GM12891 (cell line): ENCODE measurements at regions not wholly inside any gene's neighbourhood (a gene's known extent, or its start where the extent isn't known, plus 50 kb on each side); places are given as distances from the start of the nearest gene placed in this dataset.

Source experiments
- POLR2A ChIP-seq: IDR thresholded peaks from 2 replicates; pipeline ENCODE4 v1.6.1; 2011; ENCODE audit warnings: low read depth, low read length, control low read depth
- TAF1 ChIP-seq: IDR thresholded peaks from 2 replicates; pipeline ENCODE4 v1.6.1; 2011; ENCODE audit warnings: low read depth, low read length, control low read depth

- TF ChIP-seq POLR2A (no peak), TAF1 (no peak)
These were observed 64.4 kb downstream of the CCDC54 start for GRCh38 chr3:107441617-107442016.
